ENCODE measurements at regions not wholly inside any gene's neighbourhood (a gene's known extent, or its start where the extent isn't known, plus 50 kb on each side); places are given as distances from the start of the nearest gene placed in this dataset.

DNA sequence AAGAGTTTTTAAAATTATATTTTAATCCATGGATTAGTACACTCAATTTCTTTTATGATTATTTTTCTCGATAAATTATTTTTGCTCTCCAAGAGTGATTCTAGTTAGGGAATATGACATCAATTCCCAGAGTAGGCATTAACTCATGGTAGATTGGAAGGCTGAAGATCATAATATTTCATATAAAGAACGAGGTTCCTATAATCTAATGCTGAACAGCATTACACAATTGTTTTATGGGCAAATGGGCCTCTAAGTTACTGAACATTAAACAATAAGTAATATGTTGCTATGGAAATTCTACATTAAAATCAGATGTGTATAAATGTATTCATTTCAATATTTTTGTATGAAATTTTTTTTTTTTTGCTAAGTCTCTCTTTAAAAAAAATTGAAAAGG lies 140.3 kb downstream of the ZNF608 start:
- no peak for TF ChIP-seq CTCF (IDR thresholded peaks at IDR 0.05)
- no peak for TF ChIP-seq ZFX (IDR thresholded peaks at IDR 0.05; ENCODE audit: borderline replicate concordance)

All from 22Rv1 (cell line).